NB4 (cell line): ENCODE measurements at regions not wholly inside any gene's neighbourhood (a gene's known extent, or its start where the extent isn't known, plus 50 kb on each side); places are given as distances from the start of the nearest gene placed in this dataset.

ENCODE experiments used
- DNase-seq: peaks from one replicate; pipeline ENCODE4 v3.0.0; 2010; ENCODE audit warnings: low read depth
- H3K4me3 ChIP-seq: one replicate; pipeline ENCODE4 v1.5.1; 2011; ENCODE audit warnings: mild to moderate bottlenecking, low read depth, low read length, moderate library complexity
- MYC ChIP-seq: IDR thresholded peaks from 2 replicates; pipeline ENCODE4 v1.6.1; 2011; ENCODE audit warnings: low read depth, low read length
- POLR2A ChIP-seq: IDR thresholded peaks from 2 replicates; pipeline ENCODE4 v1.6.1; 2011; ENCODE audit warnings: mild to moderate bottlenecking; ENCODE audit not compliant: insufficient read length; ENCODE audit errors: extremely low read depth
- TF ChIP-seq, protein P1 (sequence below): IDR thresholded peaks from one replicate; pipeline ENCODE4 v1.5.1; 2012; ENCODE audit warnings: low read depth, low read length
- TF ChIP-seq, protein P2 (sequence below): IDR thresholded peaks from 2 replicates; pipeline ENCODE4 v1.6.1; 2011; ENCODE audit warnings: low read depth, low read length

DNA sequence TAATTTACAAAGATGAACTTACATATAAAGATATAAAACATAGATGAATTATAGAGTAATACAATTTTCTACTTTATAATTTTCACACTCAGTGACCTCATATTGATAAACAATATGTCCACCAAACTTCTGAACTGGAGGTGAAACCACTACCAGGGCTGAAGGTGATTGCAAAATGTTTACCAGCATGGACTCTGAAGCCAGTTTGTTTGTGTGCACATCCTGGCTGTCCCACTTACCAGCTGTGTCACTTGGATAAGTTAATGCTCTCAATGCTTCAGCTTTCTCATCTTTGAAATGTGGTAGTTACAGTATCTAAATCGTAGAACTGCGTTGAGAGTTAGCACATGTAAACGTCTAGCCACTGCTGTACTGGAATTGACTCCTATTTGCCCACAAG, 392.6 kb downstream of the HNRNPD start:
- TF ChIP-seq POLR2A (no peak), MYC (no peak)
- TF ChIP-seq, protein P1, sequence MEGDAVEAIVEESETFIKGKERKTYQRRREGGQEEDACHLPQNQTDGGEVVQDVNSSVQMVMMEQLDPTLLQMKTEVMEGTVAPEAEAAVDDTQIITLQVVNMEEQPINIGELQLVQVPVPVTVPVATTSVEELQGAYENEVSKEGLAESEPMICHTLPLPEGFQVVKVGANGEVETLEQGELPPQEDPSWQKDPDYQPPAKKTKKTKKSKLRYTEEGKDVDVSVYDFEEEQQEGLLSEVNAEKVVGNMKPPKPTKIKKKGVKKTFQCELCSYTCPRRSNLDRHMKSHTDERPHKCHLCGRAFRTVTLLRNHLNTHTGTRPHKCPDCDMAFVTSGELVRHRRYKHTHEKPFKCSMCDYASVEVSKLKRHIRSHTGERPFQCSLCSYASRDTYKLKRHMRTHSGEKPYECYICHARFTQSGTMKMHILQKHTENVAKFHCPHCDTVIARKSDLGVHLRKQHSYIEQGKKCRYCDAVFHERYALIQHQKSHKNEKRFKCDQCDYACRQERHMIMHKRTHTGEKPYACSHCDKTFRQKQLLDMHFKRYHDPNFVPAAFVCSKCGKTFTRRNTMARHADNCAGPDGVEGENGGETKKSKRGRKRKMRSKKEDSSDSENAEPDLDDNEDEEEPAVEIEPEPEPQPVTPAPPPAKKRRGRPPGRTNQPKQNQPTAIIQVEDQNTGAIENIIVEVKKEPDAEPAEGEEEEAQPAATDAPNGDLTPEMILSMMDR = no peak
- TF ChIP-seq, protein P2, sequence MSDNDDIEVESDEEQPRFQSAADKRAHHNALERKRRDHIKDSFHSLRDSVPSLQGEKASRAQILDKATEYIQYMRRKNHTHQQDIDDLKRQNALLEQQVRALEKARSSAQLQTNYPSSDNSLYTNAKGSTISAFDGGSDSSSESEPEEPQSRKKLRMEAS = no peak
- no peak for DNase-seq
- H3K4me3 ChIP-seq = no peak overlapping the region

DNA sequence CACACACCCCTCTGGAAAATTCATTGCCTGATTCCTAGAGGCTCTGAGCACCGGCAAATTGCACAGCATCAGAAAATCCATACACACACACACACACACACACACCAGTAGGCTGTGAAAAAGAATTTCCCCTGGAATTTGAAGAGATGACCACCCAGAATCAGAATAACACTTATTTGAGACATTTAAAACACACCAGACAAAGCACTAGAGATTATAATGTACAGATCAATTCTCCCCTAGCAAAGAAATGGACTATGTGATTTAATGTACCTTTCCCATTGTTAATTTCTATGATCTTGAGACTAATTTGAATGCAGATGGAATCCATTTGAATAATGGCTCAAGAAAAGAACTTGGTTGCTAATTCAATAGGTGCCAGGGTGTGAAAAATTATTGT, 399.3 kb downstream of the HNRNPD start:
- TF ChIP-seq MYC = no peak
- TF ChIP-seq, protein P1 = no peak
- no peak for TF ChIP-seq POLR2A
- TF ChIP-seq, protein P2 = no peak
- H3K4me3 ChIP-seq = no peak overlapping the region
- DNase-seq = no peak

DNA sequence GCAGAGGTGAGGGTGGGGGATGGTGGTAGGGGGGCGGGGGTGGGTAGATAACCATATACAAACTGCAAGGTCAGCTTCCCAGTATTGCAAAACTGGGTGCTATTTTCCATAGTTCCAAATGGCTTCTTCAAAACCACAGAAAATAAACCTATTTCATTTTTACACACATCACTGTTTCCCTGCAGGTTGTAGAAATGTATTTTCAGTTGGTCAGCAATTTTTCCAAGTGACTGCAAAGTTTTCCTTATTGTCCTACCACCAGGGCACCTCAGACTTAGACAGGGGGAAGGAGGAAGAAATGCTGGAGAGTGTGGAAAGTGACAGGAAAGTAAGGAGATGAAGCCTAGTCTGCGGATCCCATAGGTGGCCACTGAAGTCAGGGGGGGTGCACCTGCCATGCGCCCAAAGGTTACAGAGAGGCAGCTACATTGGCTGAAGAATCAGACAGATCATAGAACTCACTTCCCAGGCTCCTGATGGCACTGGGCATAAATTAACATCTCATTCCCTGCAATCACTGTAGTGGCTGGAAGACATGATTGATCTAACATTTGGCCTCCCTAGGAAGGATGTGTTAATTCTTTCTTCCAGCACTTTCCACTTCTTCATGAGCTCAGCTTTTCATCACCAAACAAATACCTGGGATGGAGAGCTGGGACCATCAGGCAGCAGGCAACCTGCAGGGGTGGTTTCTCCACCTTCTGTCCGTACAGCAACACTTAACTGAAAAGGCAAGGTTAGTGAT, 402.0 kb downstream of the HNRNPD start:
- TF ChIP-seq MYC (no peak), POLR2A (no peak)
- TF ChIP-seq, protein P2 = no peak
- TF ChIP-seq, protein P1 = no peak
- no peak for DNase-seq
- H3K4me3 ChIP-seq = no peak overlapping the region

DNA sequence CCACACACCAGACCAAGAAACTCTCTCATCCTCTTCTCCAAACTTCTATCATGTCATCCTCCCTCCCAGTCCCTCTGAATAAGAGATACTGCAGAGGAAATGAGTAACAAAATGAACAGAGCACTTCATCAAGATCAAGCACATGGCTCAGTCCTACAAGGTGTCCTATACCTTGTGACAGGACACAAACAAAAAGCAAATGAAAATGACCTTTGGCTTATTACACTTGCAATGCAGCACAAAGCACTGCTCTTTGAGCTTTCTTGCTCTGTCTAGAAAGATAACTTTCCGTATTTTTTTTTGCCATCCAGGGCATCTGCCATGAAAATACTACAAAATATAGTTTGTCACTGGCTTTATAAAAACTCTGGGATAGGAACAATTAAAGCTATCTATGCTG, 402.7 kb downstream of the HNRNPD start:
- TF ChIP-seq, protein P2 = no peak
- TF ChIP-seq MYC (no peak), POLR2A (no peak)
- TF ChIP-seq, protein P1 = no peak
- H3K4me3 ChIP-seq = no peak overlapping the region
- DNase-seq = no peak

DNA sequence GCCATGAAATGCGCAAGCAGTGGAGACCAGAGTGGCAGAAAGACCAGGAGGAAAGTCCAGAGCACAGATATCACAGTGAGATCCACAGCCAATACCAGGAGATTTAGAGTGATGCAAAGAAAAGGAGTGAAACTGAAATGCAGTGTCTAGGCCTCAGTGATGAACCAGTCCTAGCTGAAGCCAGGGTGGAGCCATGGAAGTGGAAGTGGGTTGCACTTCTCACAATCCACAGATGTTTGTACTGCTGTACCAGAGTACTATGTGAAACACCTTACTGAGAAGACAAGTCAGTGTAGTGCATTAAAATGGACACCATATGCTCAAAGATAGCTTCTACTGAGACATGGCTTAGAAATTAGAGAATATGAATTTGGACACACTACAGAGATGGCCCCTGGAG, 403.3 kb downstream of the HNRNPD start:
- H3K4me3 ChIP-seq = no peak overlapping the region
- DNase-seq = no peak
- TF ChIP-seq, protein P1 = no peak
- no peak for TF ChIP-seq MYC
- TF ChIP-seq, protein P2 = no peak
- TF ChIP-seq POLR2A = no peak

DNA sequence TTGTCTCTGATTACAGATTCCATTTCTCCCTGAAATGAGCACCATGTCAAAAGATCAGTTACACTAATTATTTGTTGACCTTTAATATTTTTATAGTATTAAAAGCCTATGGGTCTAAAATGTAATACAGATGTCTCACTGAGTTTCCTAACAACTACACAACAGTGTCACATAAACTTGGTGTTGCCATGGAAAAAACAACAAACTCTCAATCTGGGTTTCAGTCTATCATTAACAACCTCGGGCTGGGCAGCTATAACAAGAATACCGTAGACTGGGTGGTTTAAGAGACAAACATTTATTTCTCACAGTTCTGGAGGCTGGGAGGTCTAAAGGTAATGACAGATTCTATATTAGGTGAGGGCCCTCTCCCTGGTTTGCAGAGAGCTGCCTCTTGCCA, 407.1 kb downstream of the HNRNPD start:
- H3K4me3 ChIP-seq = no peak overlapping the region
- no peak for DNase-seq
- TF ChIP-seq MYC (no peak), POLR2A (no peak)
- TF ChIP-seq, protein P1 = no peak
